ENCODE measurements at regions not wholly inside any gene's neighbourhood (a gene's known extent, or its start where the extent isn't known, plus 50 kb on each side); places are given as distances from the start of the nearest gene placed in this dataset.
"Not testable (repeated sequence)": the region's sequence is repeated elsewhere in the genome, so short reads cannot be mapped to it uniquely, and the experiment has no call there.

DNA sequence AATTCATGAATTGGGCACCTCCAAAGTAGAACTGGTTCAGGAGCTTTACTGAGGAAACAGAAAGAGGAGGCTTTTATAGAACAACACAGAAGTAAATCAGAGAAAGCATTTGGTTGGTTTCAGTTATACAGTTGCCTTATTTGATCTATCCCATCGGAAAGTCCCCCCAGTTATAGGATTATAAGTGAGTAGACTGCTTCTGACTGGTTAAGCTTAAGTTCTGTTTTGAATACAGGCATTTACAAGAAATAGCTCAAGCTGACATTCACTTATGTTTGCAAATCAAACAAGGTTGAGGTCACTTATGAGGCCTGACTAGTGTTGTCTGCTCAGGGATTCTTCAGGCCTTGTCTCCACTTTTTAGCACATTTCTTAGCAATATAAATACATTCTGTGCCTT, 857.4 kb downstream of the EFNB2 start:
- H3K9me3 ChIP-seq, result no peaks in the 10 kb centered on the region
- no peaks in the 10 kb centered on the region for H3K36me3 ChIP-seq
- no peak for TF ChIP-seq EP300 (IDR thresholded peaks at IDR 0.05)
- TF ChIP-seq POLR2AphosphoS5 (IDR thresholded peaks at IDR 0.05), result no peak
- no peak for TF ChIP-seq POLR2A (IDR thresholded peaks at IDR 0.05)
- TF ChIP-seq CTCF (IDR thresholded peaks at IDR 0.05), result no peak
- no peak overlapping the region for H3K27ac ChIP-seq
- no peak overlapping the region for H3K4me3 ChIP-seq
- no peaks in the 10 kb centered on the region for H3K27me3 ChIP-seq
- H3K4me1 ChIP-seq, result no peaks in the 10 kb centered on the region
- 75 to 88% methylated on average over 1 of the region's 1 CpG for WGBS, 2 donors (ENCODE audit: low coverage in 1 of 2)
- no peak for ATAC-seq

- no peaks in the 10 kb centered on the region for H3K36me3 ChIP-seq
- 64 to 75% methylated on average over 4 of the region's 4 CpGs for WGBS, 2 donors (ENCODE audit: low coverage in 1 of 2)
- no peaks in the 10 kb centered on the region for H3K4me1 ChIP-seq
- H3K27me3 ChIP-seq, result no peaks in the 10 kb centered on the region
- no peak overlapping the region for H3K4me3 ChIP-seq
- TF ChIP-seq CTCF (IDR thresholded peaks at IDR 0.05) (no peak), POLR2A (IDR thresholded peaks at IDR 0.05) (no peak), EP300 (IDR thresholded peaks at IDR 0.05) (no peak), POLR2AphosphoS5 (IDR thresholded peaks at IDR 0.05) (no peak)
- H3K27ac ChIP-seq, result no peak overlapping the region
- no peak for ATAC-seq
- H3K9me3 ChIP-seq, result no peaks in the 10 kb centered on the region
These were observed 862.6 kb downstream of the EFNB2 start for GRCh38 chr13:105672881-105673280.

GRCh38 chr13:105671131-105671530, 864.3 kb downstream of the EFNB2 start:
- H3K27me3 ChIP-seq, H3K27ac ChIP-seq, H3K4me3 ChIP-seq, H3K36me3 ChIP-seq, H3K9me3 ChIP-seq, ATAC-seq, H3K4me1 ChIP-seq: not testable (repeated sequence)
- WGBS, 2 donors (ENCODE audit: low coverage in 1 of 2), result 97 to 100% methylated on average over 3 to 4 of the region's 9 CpGs

GRCh38 chr13:105670179-105670990, 865.1 kb downstream of the EFNB2 start:
- no peak for TF ChIP-seq CTCF (IDR thresholded peaks at IDR 0.05)
- no peak for TF ChIP-seq POLR2A (IDR thresholded peaks at IDR 0.05)
- TF ChIP-seq EP300 (IDR thresholded peaks at IDR 0.05), result no peak
- no peak for TF ChIP-seq POLR2AphosphoS5 (IDR thresholded peaks at IDR 0.05)
- Histone ChIP-seq H3K9me3 (no peaks in the 10 kb centered on the region), H3K4me1 (no peaks in the 10 kb centered on the region), H3K36me3 (no peaks in the 10 kb centered on the region), H3K4me3 (no peak overlapping the region), H3K27me3 (no peaks in the 10 kb centered on the region), H3K27ac (no peak overlapping the region)
- ATAC-seq, result no peak
- WGBS, 2 donors (ENCODE audit: low coverage in 1 of 2), result 60 to 96% methylated on average over 1 to 3 of the region's 3 CpGs

GRCh38 chr13:105665284-105665683, 870.2 kb downstream of the EFNB2 start:
- Histone ChIP-seq H3K27ac (no peak overlapping the region), H3K4me3 (no peak overlapping the region), H3K9me3 (no peaks in the 10 kb centered on the region), H3K4me1 (no peaks in the 10 kb centered on the region), H3K36me3 (no peaks in the 10 kb centered on the region), H3K27me3 (no peaks in the 10 kb centered on the region)
- ATAC-seq, result no peak
- WGBS, 2 donors (ENCODE audit: low coverage in 1 of 2), result 57 to 75% methylated on average over 1 of the region's 1 CpG
- no peak for TF ChIP-seq CTCF (IDR thresholded peaks at IDR 0.05)
- no peak for TF ChIP-seq EP300 (IDR thresholded peaks at IDR 0.05)

Measured in gastroesophageal sphincter (tissue), 4 donors.